GM12875 (cell line): ENCODE measurements at regions not wholly inside any gene's neighbourhood (a gene's known extent, or its start where the extent isn't known, plus 50 kb on each side); places are given as distances from the start of the nearest gene placed in this dataset.

Source experiments
- H3K4me3 ChIP-seq: one replicate; pipeline ENCODE4 v1.5.1; 2011; ENCODE audit warnings: low read depth, low read length, control low read depth
- TF ChIP-seq, protein P1 (sequence below): IDR thresholded peaks from 2 replicates; pipeline ENCODE4 v1.5.1; 2011; ENCODE audit warnings: low read depth, mild to moderate bottlenecking, control low read depth, inconsistent platforms, low read length, moderate library complexity, borderline replicate concordance; ENCODE audit not compliant: insufficient read depth

DNA sequence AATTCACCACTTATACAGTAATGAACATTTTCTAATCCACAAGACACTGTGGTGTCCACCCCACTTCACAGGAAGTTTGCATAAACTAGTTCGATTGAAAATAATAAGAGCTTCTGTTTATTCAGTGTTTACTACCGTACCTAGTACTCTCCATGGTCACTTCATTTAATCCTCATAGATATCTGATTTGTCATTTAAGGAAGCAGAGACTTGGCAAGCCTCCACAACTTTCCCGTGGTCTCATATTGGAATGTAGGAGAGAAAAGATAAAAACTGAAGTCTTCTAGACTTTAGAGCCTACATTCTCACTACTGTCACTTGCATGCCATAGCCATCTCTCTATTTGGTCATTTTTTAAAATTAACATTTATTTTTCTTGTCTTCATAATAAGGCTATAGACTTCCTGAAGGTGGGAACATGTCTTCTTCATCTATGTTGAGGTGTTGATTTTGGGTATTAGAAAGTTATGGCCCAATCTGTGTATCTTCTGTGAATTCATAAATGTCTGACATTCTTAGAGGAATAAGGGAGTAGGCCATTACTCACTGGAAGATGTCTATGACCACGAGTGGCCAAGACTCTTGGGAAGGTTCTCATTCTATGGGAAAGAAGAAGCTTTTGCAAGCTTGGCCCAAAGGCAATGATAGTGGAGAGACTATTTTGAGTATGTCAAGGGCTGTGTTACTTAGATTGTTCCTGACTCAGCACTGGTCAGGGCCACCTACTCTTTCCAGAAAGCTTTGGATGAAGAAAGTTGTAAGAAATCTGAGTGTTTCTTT is 423.7 kb downstream of the LRIG3 start:
- TF ChIP-seq, protein P1, sequence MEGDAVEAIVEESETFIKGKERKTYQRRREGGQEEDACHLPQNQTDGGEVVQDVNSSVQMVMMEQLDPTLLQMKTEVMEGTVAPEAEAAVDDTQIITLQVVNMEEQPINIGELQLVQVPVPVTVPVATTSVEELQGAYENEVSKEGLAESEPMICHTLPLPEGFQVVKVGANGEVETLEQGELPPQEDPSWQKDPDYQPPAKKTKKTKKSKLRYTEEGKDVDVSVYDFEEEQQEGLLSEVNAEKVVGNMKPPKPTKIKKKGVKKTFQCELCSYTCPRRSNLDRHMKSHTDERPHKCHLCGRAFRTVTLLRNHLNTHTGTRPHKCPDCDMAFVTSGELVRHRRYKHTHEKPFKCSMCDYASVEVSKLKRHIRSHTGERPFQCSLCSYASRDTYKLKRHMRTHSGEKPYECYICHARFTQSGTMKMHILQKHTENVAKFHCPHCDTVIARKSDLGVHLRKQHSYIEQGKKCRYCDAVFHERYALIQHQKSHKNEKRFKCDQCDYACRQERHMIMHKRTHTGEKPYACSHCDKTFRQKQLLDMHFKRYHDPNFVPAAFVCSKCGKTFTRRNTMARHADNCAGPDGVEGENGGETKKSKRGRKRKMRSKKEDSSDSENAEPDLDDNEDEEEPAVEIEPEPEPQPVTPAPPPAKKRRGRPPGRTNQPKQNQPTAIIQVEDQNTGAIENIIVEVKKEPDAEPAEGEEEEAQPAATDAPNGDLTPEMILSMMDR = no peak

DNA sequence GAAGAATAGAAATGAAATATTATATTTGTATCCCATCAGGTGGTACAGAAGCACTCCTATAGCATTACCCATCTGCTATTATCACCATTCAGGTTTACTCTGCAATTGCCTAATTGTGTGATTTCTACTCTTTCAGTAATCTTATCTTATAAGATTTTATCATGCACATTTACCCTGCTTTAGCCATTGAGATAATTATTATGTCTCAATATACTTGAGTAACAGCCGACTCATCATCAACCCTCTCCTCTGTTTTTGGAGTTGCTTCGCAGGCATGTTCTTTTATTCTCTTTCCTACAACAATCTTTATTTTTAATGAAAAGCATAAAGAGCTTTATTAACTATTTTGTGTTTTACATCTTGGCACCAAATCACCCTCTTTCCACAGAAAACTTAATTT is 419.9 kb downstream of the LRIG3 start:
- TF ChIP-seq, protein P1 = no peak
- H3K4me3 ChIP-seq = no peak overlapping the region

More for the DNA sequence above, 423.7 kb downstream of the LRIG3 start:
- H3K4me3 ChIP-seq = no peak overlapping the region

DNA sequence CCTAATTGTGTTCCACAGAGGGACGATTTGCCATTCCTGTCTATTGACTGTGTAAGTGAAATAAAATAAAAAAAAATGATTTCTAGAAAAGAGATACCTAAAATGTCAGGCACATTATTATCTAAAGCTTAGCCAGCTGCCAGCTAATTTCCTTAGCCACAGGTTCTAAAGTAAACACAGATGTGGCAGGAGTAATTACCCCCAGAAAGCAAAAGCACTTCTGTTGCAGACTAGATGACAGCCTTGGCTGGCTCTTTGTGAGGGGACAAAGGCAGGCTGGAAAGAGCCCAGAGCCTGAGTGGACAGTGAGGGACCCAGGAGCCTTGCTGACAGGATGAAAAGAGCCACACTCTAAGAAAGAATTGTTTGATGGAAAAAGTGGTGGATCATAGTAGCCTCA is 418.1 kb downstream of the LRIG3 start:
- H3K4me3 ChIP-seq = no peak overlapping the region
- TF ChIP-seq, protein P1 = no peak

DNA sequence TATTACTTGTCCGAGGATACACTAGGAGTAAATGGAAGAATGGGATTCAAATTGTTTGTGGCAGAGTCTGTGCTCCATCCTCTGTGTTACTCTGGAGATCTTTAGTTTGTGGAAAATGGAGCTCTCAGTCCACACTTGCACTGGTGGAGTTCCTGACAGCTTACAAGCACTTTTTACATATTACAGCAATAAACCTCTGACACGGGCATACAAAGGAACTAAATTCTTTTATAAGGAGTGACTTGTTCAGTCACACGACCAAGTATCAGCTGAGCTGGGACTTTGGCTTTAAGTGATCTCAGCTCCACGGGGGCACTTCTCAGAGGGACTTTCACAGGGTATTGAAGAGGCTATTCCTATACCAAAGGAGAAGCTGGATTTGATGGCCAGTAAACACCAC is 417.5 kb downstream of the LRIG3 start:
- H3K4me3 ChIP-seq = no peak overlapping the region
- TF ChIP-seq, protein P1 = no peak

DNA sequence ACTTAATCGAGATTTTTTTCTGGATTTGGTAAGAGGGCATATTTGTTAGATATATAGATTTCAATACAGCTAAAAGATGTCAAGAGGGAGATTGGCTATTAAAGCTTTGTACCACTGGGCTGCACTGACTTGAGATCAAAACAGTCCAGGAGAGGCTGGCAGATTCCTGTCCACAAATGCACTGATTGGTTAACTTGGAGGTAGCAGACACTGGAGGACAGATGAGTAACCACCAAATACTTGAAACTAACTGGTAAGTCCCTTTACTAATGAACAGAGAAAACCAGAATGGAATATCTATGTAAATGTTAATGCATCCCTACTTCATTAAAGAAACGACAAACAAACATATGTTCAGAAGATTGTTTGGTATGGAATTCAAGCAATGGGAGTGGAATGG is 416.6 kb downstream of the LRIG3 start:
- TF ChIP-seq, protein P1 = no peak

DNA sequence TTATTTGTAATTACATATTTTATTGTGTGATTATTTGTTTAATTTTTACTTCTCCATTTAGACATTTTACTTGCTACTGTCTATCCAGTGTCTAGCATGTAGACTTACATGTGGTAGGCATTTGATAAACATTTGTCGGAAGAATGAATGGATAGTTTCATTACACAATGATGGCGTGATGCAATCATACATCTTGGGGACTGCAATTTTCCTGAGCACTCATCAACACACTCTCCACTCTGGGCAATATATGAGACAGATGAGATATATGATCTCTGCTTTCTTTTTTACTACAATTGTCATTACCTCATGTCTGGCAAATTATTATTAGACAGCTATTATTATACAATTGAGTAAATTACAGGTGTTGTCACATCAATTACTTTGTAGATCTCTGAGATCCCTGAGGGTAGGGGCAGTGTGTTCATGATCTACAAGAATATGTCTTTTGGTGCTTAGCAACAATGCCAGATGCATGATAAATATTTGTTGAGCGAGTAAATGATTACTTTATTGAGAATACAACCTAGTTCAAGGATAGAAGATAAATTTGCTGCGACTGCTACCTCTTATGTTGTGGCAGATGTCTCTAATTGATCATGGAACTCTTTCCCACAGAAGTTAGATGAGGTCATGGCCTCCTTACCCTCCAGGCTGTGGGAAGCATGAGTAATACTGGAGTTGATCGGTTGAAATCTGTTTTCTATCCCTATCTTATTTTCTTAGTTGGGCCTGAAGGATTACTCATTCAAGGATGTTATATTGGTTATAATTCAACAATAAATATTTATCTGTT is 416.0 kb downstream of the LRIG3 start:
- TF ChIP-seq, protein P1 = no peak
- H3K4me3 ChIP-seq = no peak overlapping the region

More for the DNA sequence above, 416.6 kb downstream of the LRIG3 start:
- no peak overlapping the region for H3K4me3 ChIP-seq
